Nephron (organoid): ENCODE measurements at regions not wholly inside any gene's neighbourhood (a gene's known extent, or its start where the extent isn't known, plus 50 kb on each side); places are given as distances from the start of the nearest gene placed in this dataset.
A peak's percentile ranks its signal among the peaks of the same experiment; 100 is the strongest.

Source experiments
- H3K27ac Mint-ChIP-seq, 3 experiments: 2 replicates each; pipeline ENCODE4 v1.8.0; 2020; ENCODE audit warnings: mixed read lengths in 3 of 3, mild to moderate bottlenecking in 2 of 3, moderate library complexity in 1 of 3
- H3K27me3 Mint-ChIP-seq: 2 replicates; pipeline ENCODE4 v1.8.0; 2021; ENCODE audit warnings: low read depth, mild to moderate bottlenecking, moderate library complexity, mixed read lengths
- H3K36me3 Mint-ChIP-seq: 2 replicates; pipeline ENCODE4 v1.8.0; 2020; ENCODE audit warnings: low read depth, mixed read lengths
- H3K4me1 Mint-ChIP-seq: 2 replicates; pipeline ENCODE4 v1.8.0; 2020; ENCODE audit warnings: mixed read lengths
- H3K4me3 Mint-ChIP-seq, 3 experiments: 2 replicates each; pipeline ENCODE4 v1.8.0; 2020; ENCODE audit warnings: mild to moderate bottlenecking in 3 of 3, mixed read lengths in 3 of 3, moderate library complexity in 2 of 3
- H3K9me3 Mint-ChIP-seq: 2 replicates; pipeline ENCODE4 v1.8.0; 2020; ENCODE audit warnings: mixed read lengths
- CTCF ChIP-seq, 3 experiments: fragments of 200-600 bp; sonication (generic); IDR thresholded peaks; one replicate each; pipeline ENCODE4 v1.5.0; 2021; ENCODE audit warnings: antibody characterized with exemption in 3 of 3; ENCODE audit not compliant: unreplicated experiment in 3 of 3

- peaks cover 26% of the 10 kb centered on the region for H3K4me1 Mint-ChIP-seq
- no peaks in the 10 kb centered on the region for H3K9me3 Mint-ChIP-seq
- no peak for TF ChIP-seq CTCF (IDR thresholded peaks at IDR 0.05; ENCODE audit: unreplicated experiment in 3 of 3)
- peak overlapping the region in 1 of 3 experiments; percentile 47 for H3K27ac Mint-ChIP-seq
- no peak overlapping the region for H3K4me3 Mint-ChIP-seq
- H3K36me3 Mint-ChIP-seq: no peaks in the 10 kb centered on the region
- no peaks in the 10 kb centered on the region for H3K27me3 Mint-ChIP-seq
Measured at GRCh38 chr18:30465096-30465495, 577.4 kb downstream of the DSC3 start.

DNA sequence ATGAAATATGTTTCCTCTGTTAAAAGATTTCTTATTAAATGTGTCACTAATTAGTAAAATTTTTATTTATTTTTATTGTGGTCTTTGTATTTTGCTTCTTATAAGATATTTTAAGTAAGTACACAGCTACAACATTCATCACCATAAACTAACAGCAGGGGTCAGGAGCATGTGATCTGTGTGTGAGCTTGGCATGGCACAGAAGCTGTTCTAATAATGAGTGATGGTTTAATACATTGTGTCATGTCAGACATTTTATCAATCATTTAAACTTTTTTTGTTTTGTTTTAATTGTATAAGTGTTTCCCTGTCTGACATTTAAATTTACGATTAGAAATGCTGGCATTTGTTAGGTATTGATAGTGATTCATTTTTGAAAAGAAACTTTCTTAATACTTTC lies 585.4 kb downstream of the DSC3 start:
- TF ChIP-seq CTCF (IDR thresholded peaks at IDR 0.05; ENCODE audit: unreplicated experiment in 3 of 3): no peak
- H3K9me3 Mint-ChIP-seq: no peaks in the 10 kb centered on the region
- no peaks in the 10 kb centered on the region for H3K27me3 Mint-ChIP-seq
- no peak overlapping the region for H3K27ac Mint-ChIP-seq
- no peaks in the 10 kb centered on the region for H3K36me3 Mint-ChIP-seq
- H3K4me1 Mint-ChIP-seq: no peaks in the 10 kb centered on the region
- no peak overlapping the region for H3K4me3 Mint-ChIP-seq

DNA sequence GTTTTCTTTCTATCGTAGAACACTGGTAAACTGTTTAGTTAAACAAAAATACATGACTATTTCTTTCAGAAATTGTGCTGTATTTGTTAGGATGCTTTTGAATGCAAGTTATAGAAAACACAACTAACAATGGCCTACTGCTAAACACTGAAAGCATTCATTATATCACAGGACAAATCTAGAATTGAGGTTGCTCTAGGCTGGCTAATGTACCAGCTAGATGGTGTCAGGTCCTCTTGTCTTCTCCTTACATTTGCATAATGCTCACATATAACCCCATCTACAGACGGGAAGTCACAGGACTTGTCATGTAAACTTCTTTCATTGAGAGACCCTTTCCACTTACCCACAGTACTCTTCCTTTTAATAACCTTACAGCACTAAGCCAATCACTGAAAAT lies 586.8 kb downstream of the DSC3 start:
- Mint-ChIP-seq H3K27ac (no peak overlapping the region), H3K36me3 (no peaks in the 10 kb centered on the region), H3K4me3 (no peak overlapping the region), H3K4me1 (no peaks in the 10 kb centered on the region), H3K9me3 (no peaks in the 10 kb centered on the region), H3K27me3 (no peaks in the 10 kb centered on the region)
- TF ChIP-seq CTCF (IDR thresholded peaks at IDR 0.05; ENCODE audit: unreplicated experiment in 3 of 3): no peak

DNA sequence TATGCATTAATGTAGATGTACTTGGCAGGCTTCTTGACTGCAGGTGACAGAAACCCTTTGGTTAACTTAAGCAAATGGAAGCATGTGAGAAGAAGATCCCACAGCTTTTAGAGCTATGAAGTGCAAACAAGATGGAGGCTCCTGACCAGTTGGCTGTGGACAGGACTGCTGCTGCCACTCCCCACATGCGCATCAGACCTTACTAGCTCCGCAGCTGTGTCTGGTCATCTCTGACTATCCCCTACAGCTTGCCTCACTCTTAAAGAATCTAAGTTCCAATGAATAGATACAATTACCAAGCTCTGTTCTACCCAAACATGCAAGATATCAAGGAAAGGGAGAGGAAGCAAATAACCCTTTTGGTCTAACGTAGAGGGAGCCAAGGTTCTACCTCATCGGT lies 587.6 kb downstream of the DSC3 start:
- no peaks in the 10 kb centered on the region for H3K4me1 Mint-ChIP-seq
- H3K9me3 Mint-ChIP-seq: no peaks in the 10 kb centered on the region
- no peak overlapping the region for H3K27ac Mint-ChIP-seq
- no peak overlapping the region for H3K4me3 Mint-ChIP-seq
- no peaks in the 10 kb centered on the region for H3K36me3 Mint-ChIP-seq
- no peak for TF ChIP-seq CTCF (IDR thresholded peaks at IDR 0.05; ENCODE audit: unreplicated experiment in 3 of 3)
- no peaks in the 10 kb centered on the region for H3K27me3 Mint-ChIP-seq

- H3K27ac Mint-ChIP-seq: no peak overlapping the region
- no peaks in the 10 kb centered on the region for H3K9me3 Mint-ChIP-seq
- no peak overlapping the region for H3K4me3 Mint-ChIP-seq
- no peaks in the 10 kb centered on the region for H3K4me1 Mint-ChIP-seq
- H3K36me3 Mint-ChIP-seq: no peaks in the 10 kb centered on the region
- no peaks in the 10 kb centered on the region for H3K27me3 Mint-ChIP-seq
- no peak for TF ChIP-seq CTCF (IDR thresholded peaks at IDR 0.05; ENCODE audit: unreplicated experiment in 3 of 3)
Measured at GRCh38 chr18:30451981-30452380, 590.6 kb downstream of the DSC3 start.

- H3K27ac Mint-ChIP-seq: no peak overlapping the region
- no peaks in the 10 kb centered on the region for H3K4me1 Mint-ChIP-seq
- TF ChIP-seq CTCF (IDR thresholded peaks at IDR 0.05; ENCODE audit: unreplicated experiment in 3 of 3): no peak
- H3K9me3 Mint-ChIP-seq: no peaks in the 10 kb centered on the region
- no peaks in the 10 kb centered on the region for H3K27me3 Mint-ChIP-seq
- H3K36me3 Mint-ChIP-seq: no peaks in the 10 kb centered on the region
- no peak overlapping the region for H3K4me3 Mint-ChIP-seq
Measured at GRCh38 chr18:30450927-30451326, 591.6 kb downstream of the DSC3 start.
